ENCODE measurements at regions not wholly inside any gene's neighbourhood (a gene's known extent, or its start where the extent isn't known, plus 50 kb on each side); places are given as distances from the start of the nearest gene placed in this dataset.

- no peak for DNase-seq
Observed at GRCh38 chr1:29452463-29453230, 216.3 kb downstream of the PTPRU start.

GRCh38 chr1:29451368-29451892 lies 215.1 kb downstream of the PTPRU start:
- no peak for DNase-seq

GRCh38 chr1:29450591-29450990 lies 214.3 kb downstream of the PTPRU start:
- DNase-seq, result no peak

- no peak for DNase-seq
Observed at GRCh38 chr1:29448456-29449235, 212.3 kb downstream of the PTPRU start.

- no peak for DNase-seq
Observed at GRCh38 chr1:29447368-29447767, 211.0 kb downstream of the PTPRU start.

- DNase-seq, result no peak
Observed at GRCh38 chr1:29444782-29445729, 208.7 kb downstream of the PTPRU start.

GRCh38 chr1:29444081-29444715 lies 207.9 kb downstream of the PTPRU start:
- DNase-seq, result no peak

GRCh38 chr1:29441916-29442668 lies 205.8 kb downstream of the PTPRU start:
- DNase-seq, result no peak

- no peak for DNase-seq
Observed at GRCh38 chr1:29439615-29440014, 203.3 kb downstream of the PTPRU start.

GRCh38 chr1:29438991-29439390 lies 202.7 kb downstream of the PTPRU start:
- DNase-seq, result no peak

- DNase-seq, result no peak
Observed at GRCh38 chr1:29437946-29438345, 201.6 kb downstream of the PTPRU start.

GRCh38 chr1:29436181-29436785 lies 200.0 kb downstream of the PTPRU start:
- DNase-seq, result no peak

- DNase-seq, result no peak
Observed at GRCh38 chr1:29433830-29434229, 197.5 kb downstream of the PTPRU start.

- no peak for DNase-seq
Observed at GRCh38 chr1:29431138-29431537, 194.8 kb downstream of the PTPRU start.

GRCh38 chr1:29429656-29430055 lies 193.3 kb downstream of the PTPRU start:
- DNase-seq, result no peak

- no peak for DNase-seq
Observed at GRCh38 chr1:29428997-29429396, 192.7 kb downstream of the PTPRU start.

GRCh38 chr1:29428280-29428615 lies 191.9 kb downstream of the PTPRU start:
- DNase-seq, result no peak

GRCh38 chr1:29427614-29428279 lies 191.4 kb downstream of the PTPRU start:
- DNase-seq, result no peak

GRCh38 chr1:29426701-29427279 lies 190.5 kb downstream of the PTPRU start:
- no peak for DNase-seq

GRCh38 chr1:29425631-29426030 lies 189.3 kb downstream of the PTPRU start:
- DNase-seq, result no peak

Measured in CD4-positive, alpha-beta T cell treated with Interleukin-21 for 1 hour (primary cell).